Neural cell (in vitro differentiated cells): ENCODE measurements at regions not wholly inside any gene's neighbourhood (a gene's known extent, or its start where the extent isn't known, plus 50 kb on each side); places are given as distances from the start of the nearest gene placed in this dataset.

ENCODE experiments used
- H2AFZ ChIP-seq: fragments of 200-600, 300-800 bp; sonication (generic), shearing (Covaris generic); 2 replicates; pipeline ENCODE4 v1.6.0; 2014; ENCODE audit warnings: low read depth, mild to moderate bottlenecking, antibody characterized with exemption, low read length, moderate library complexity
- H3F3A ChIP-seq: fragments of 200-600 bp; shearing (Covaris generic); 2 replicates; pipeline ENCODE4 v1.6.1; 2016; ENCODE audit warnings: mild to moderate bottlenecking, moderate library complexity, mixed read lengths, antibody characterized with exemption, low read length; ENCODE audit not compliant: insufficient read depth, poor library complexity, severe bottlenecking
- H3K27ac ChIP-seq: fragments of 200-600, 300-800 bp; sonication (generic), shearing (Covaris generic); 2 replicates; pipeline ENCODE4 v1.5.1; 2014; ENCODE audit warnings: mild to moderate bottlenecking, low read length, moderate library complexity
- H3K27me3 ChIP-seq: fragments of 300-800, 200-600 bp; sonication (generic), shearing (Covaris generic); 2 replicates; pipeline ENCODE4 v1.6.0; 2014; ENCODE audit warnings: mild to moderate bottlenecking, low read depth, low read length, moderate library complexity; ENCODE audit not compliant: insufficient read depth
- H3K36me3 ChIP-seq: fragments of 300-800, 200-600 bp; sonication (generic), shearing (Covaris generic); 2 replicates; pipeline ENCODE4 v1.5.1; 2014; ENCODE audit warnings: mild to moderate bottlenecking, antibody characterized with exemption, low read length, moderate library complexity; ENCODE audit not compliant: insufficient read depth
- H3K4me2 ChIP-seq: fragments of 300-800, 200-600 bp; sonication (generic), shearing (Covaris generic); 2 replicates; pipeline ENCODE4 v1.6.0; 2014; ENCODE audit warnings: mild to moderate bottlenecking, low read length
- H3K4me3 ChIP-seq: fragments of 300-800, 200-600 bp; sonication (generic), shearing (Covaris generic); 2 replicates; pipeline ENCODE4 v1.5.1; 2014; ENCODE audit warnings: mild to moderate bottlenecking, low read length, moderate library complexity
- H3K79me2 ChIP-seq: fragments of 200-600 bp; shearing (Covaris generic); replicated peaks from 2 replicates; pipeline ENCODE4 v1.6.0; 2014; ENCODE audit warnings: mild to moderate bottlenecking, low read length, moderate library complexity; ENCODE audit not compliant: insufficient read depth
- H3K9ac ChIP-seq: fragments of 300-800, 200-600 bp; sonication (generic), shearing (Covaris generic); 2 replicates; pipeline ENCODE4 v1.6.1; 2016; ENCODE audit warnings: mild to moderate bottlenecking, low read length, mixed read lengths
- H3K9me2 ChIP-seq: fragments of 200-600 bp; shearing (Covaris generic); 2 replicates; pipeline ENCODE4 v1.6.1; 2016; ENCODE audit warnings: mild to moderate bottlenecking, low read length, mixed read lengths; ENCODE audit not compliant: insufficient read depth
- H3K9me3 ChIP-seq: fragments of 200-600, 300-800 bp; sonication (generic), shearing (Covaris generic); 2 replicates; pipeline ENCODE4 v1.6.1; 2016; ENCODE audit warnings: mild to moderate bottlenecking, mixed run types, low read length, moderate library complexity, mixed read lengths
- H4K20me1 ChIP-seq: fragments of 200-600 bp; shearing (Covaris generic); 2 replicates; pipeline ENCODE4 v1.6.1; 2016; ENCODE audit warnings: mild to moderate bottlenecking, mixed run types; ENCODE audit not compliant: insufficient read depth
- EP300 ChIP-seq: fragments of 450-650 bp; conservative IDR thresholded peaks from 2 replicates; pipeline ENCODE4 v1.6.1; 2014; ENCODE audit warnings: antibody characterized with exemption, mild to moderate bottlenecking, moderate library complexity; ENCODE audit not compliant: poor library complexity, severe bottlenecking
- EZH2 ChIP-seq: fragments of 200-600, 300-800 bp; shearing (Covaris generic), sonication (generic); IDR thresholded peaks from 2 replicates; pipeline ENCODE4 v1.6.1; 2014; ENCODE audit warnings: antibody characterized with exemption, low read length, borderline replicate concordance, mild to moderate bottlenecking; ENCODE audit not compliant: insufficient read depth, poor library complexity, severe bottlenecking
- MXI1 ChIP-seq: fragments of 450-650 bp; conservative IDR thresholded peaks from 2 replicates; pipeline ENCODE4 v1.6.1; 2014; ENCODE audit warnings: antibody characterized with exemption, mild to moderate bottlenecking; ENCODE audit not compliant: poor library complexity, severe bottlenecking
- POLR2AphosphoS5 ChIP-seq: IDR thresholded peaks from 2 replicates; pipeline ENCODE4 v1.6.1; 2012
- RAD21 ChIP-seq: fragments of 450-650 bp; conservative IDR thresholded peaks from 2 replicates; pipeline ENCODE4 v1.6.1; 2014; ENCODE audit warnings: antibody characterized with exemption, mild to moderate bottlenecking, moderate library complexity
- REST ChIP-seq: IDR thresholded peaks from 2 replicates; pipeline ENCODE4 v1.6.1; 2012; ENCODE audit warnings: borderline replicate concordance
- SMC3 ChIP-seq: fragments of 450-650 bp; conservative IDR thresholded peaks from 2 replicates; pipeline ENCODE4 v1.6.1; 2014; ENCODE audit warnings: antibody characterized with exemption, mild to moderate bottlenecking, moderate library complexity; ENCODE audit not compliant: poor library complexity
- TAF1 ChIP-seq: IDR thresholded peaks from 2 replicates; pipeline ENCODE4 v1.6.1; 2012; ENCODE audit warnings: low read depth

GRCh38 chr1:55987491-55988249, 591.7 kb downstream of the PLPP3 start:
- Histone ChIP-seq H4K20me1 (no peaks in the 10 kb centered on the region), H3K27me3 (no peaks in the 10 kb centered on the region), H3K4me2 (no peak overlapping the region), H3K4me3 (peak overlapping the region; percentile 16), H3K79me2 (no peaks in the 10 kb centered on the region), H3K36me3 (no peaks in the 10 kb centered on the region), H3K27ac (peak overlapping the region; percentile 31), H3K9me2 (no peaks in the 10 kb centered on the region), H3K9ac (no peak overlapping the region), H3K9me3 (no peaks in the 10 kb centered on the region), H2AFZ (no peak overlapping the region), H3F3A (no peaks in the 10 kb centered on the region)
- no peak for TF ChIP-seq TAF1
- TF ChIP-seq REST, result no peak
- no peak for TF ChIP-seq POLR2AphosphoS5
- TF ChIP-seq SMC3, result no peak
- no peak for TF ChIP-seq EP300

GRCh38 chr1:55986003-55986402, 593.4 kb downstream of the PLPP3 start:
- Histone ChIP-seq H3K36me3 (no peaks in the 10 kb centered on the region), H3K4me2 (no peak overlapping the region), H3K9ac (no peak overlapping the region), H3K79me2 (no peaks in the 10 kb centered on the region), H3K9me3 (no peaks in the 10 kb centered on the region), H3K27me3 (no peaks in the 10 kb centered on the region), H3F3A (no peaks in the 10 kb centered on the region), H4K20me1 (no peaks in the 10 kb centered on the region), H2AFZ (no peak overlapping the region), H3K4me3 (no peak overlapping the region), H3K9me2 (no peaks in the 10 kb centered on the region), H3K27ac (no peak overlapping the region)
- TF ChIP-seq TAF1, result no peak
- no peak for TF ChIP-seq RAD21
- TF ChIP-seq REST, result no peak
- no peak for TF ChIP-seq MXI1
- TF ChIP-seq SMC3, result no peak
- TF ChIP-seq EP300, result no peak
- TF ChIP-seq EZH2, result no peak
- TF ChIP-seq POLR2AphosphoS5, result no peak
